Neural crest cell (in vitro differentiated cells): ENCODE measurements at regions not wholly inside any gene's neighbourhood (a gene's known extent, or its start where the extent isn't known, plus 50 kb on each side); places are given as distances from the start of the nearest gene placed in this dataset.

Experiments
- DNase-seq: peaks from one replicate; pipeline ENCODE4 v3.0.0; 2021; ENCODE audit warnings: low read depth, mixed read lengths, low spot score
- H3K27ac Mint-ChIP-seq: one replicate; pipeline ENCODE4 v1.8.0; 2021; ENCODE audit warnings: mild to moderate bottlenecking, mixed read lengths; ENCODE audit not compliant: unreplicated experiment
- H3K27me3 Mint-ChIP-seq: 2 replicates; pipeline ENCODE4 v1.8.0; 2021; ENCODE audit warnings: low read depth, mild to moderate bottlenecking, mixed read lengths
- H3K36me3 Mint-ChIP-seq: 2 replicates; pipeline ENCODE4 v1.8.0; 2021; ENCODE audit warnings: low read depth, mild to moderate bottlenecking, mixed read lengths
- H3K4me1 Mint-ChIP-seq: 2 replicates; pipeline ENCODE4 v1.8.0; 2021; ENCODE audit warnings: mixed read lengths
- H3K4me3 Mint-ChIP-seq: one replicate; pipeline ENCODE4 v1.8.0; 2021; ENCODE audit warnings: mild to moderate bottlenecking, mixed read lengths
- H3K9me3 Mint-ChIP-seq: 2 replicates; pipeline ENCODE4 v1.8.0; 2021; ENCODE audit warnings: mixed read lengths
- TF ChIP-seq, protein P1 (sequence below): fragments of 200-600 bp; sonication (generic); conservative IDR thresholded peaks from 2 replicates; pipeline ENCODE4 v1.5.0; 2021; ENCODE audit warnings: antibody characterized with exemption, mild to moderate bottlenecking

- Mint-ChIP-seq H3K27me3 (no peaks in the 10 kb centered on the region), H3K4me3 (no peak overlapping the region), H3K4me1 (peaks cover 6% of the 10 kb centered on the region), H3K9me3 (no peaks in the 10 kb centered on the region), H3K36me3 (no peaks in the 10 kb centered on the region), H3K27ac (no peak overlapping the region)
- TF ChIP-seq, protein P1, sequence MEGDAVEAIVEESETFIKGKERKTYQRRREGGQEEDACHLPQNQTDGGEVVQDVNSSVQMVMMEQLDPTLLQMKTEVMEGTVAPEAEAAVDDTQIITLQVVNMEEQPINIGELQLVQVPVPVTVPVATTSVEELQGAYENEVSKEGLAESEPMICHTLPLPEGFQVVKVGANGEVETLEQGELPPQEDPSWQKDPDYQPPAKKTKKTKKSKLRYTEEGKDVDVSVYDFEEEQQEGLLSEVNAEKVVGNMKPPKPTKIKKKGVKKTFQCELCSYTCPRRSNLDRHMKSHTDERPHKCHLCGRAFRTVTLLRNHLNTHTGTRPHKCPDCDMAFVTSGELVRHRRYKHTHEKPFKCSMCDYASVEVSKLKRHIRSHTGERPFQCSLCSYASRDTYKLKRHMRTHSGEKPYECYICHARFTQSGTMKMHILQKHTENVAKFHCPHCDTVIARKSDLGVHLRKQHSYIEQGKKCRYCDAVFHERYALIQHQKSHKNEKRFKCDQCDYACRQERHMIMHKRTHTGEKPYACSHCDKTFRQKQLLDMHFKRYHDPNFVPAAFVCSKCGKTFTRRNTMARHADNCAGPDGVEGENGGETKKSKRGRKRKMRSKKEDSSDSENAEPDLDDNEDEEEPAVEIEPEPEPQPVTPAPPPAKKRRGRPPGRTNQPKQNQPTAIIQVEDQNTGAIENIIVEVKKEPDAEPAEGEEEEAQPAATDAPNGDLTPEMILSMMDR, result no peak
- no peak for DNase-seq
Measured at GRCh38 chr13:70736622-70737317, 628.5 kb upstream of the KLHL1 start.

DNA sequence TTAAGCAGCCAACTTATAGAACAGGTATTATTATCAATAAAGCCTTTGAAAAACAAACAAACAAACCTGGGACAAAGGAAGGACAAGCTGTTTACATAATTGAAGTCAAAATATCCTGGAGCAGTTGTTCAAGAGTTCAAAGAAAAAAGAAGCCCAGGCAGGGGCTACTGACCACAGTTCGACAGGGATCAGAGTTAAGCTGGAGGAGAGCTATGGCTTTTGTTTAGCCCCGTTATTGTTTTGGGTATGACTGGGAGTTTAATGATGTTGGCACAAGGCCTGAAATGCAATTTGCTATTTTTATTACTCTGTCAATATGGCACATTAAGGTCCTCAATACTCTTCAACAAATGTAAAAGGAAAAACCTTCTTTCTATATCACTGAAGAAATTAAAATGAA lies 624.4 kb upstream of the KLHL1 start:
- DNase-seq, result no peak
- TF ChIP-seq, protein P1, result no peak
- no peaks in the 10 kb centered on the region for H3K36me3 Mint-ChIP-seq
- no peak overlapping the region for H3K4me3 Mint-ChIP-seq
- H3K9me3 Mint-ChIP-seq, result no peaks in the 10 kb centered on the region
- peaks cover 6% of the 10 kb centered on the region for H3K4me1 Mint-ChIP-seq
- no peaks in the 10 kb centered on the region for H3K27me3 Mint-ChIP-seq
- peak overlapping the region; percentile 43 for H3K27ac Mint-ChIP-seq

DNA sequence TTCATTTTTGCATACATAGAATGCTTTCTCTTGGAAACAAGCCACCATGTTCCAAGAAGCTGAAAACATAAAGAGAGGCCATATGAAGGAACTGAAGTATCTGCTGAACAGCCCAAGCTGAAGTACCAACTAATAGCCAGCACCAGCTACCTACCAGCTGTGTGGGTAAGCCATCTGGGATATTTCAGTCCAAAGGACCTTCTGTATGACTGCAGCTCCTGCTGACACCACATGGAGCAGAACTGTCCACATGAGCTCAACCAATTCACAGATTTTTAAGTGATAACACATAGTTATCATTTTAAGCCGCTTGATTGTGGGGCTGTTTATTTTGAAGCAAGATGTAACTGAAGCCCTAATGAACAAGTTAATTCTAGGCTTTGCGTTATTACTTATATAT lies 621.1 kb upstream of the KLHL1 start:
- no peak for DNase-seq
- Mint-ChIP-seq H3K27ac (no peak overlapping the region), H3K27me3 (no peaks in the 10 kb centered on the region), H3K9me3 (no peaks in the 10 kb centered on the region), H3K36me3 (no peaks in the 10 kb centered on the region), H3K4me1 (peaks cover 6% of the 10 kb centered on the region), H3K4me3 (no peak overlapping the region)
- TF ChIP-seq, protein P1, result no peak

GRCh38 chr13:70723732-70724131 lies 615.5 kb upstream of the KLHL1 start:
- no peaks in the 10 kb centered on the region for H3K4me1 Mint-ChIP-seq
- TF ChIP-seq, protein P1, result peak; percentile 54
- H3K27ac Mint-ChIP-seq, result no peak overlapping the region
- no peak for DNase-seq
- H3K9me3 Mint-ChIP-seq, result no peaks in the 10 kb centered on the region
- H3K4me3 Mint-ChIP-seq, result no peak overlapping the region
- no peaks in the 10 kb centered on the region for H3K36me3 Mint-ChIP-seq
- no peaks in the 10 kb centered on the region for H3K27me3 Mint-ChIP-seq

DNA sequence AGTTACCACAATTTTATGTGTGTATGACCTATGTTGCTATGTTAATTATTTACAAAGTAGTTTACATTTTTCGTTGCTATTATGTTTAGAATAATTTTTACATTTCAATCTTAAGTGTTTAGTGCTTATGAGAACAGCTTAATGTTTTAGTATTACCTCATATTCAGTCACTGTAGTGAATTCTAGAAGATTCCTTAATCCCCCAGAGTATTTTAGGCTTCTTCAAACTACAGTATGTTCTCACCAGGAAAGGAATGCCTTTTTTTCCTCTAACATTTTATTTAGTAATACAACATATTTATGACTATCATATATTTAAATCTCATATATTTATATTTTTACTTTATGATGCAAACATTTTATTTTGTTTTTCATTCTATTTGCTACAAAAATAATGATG lies 612.1 kb upstream of the KLHL1 start:
- no peak for DNase-seq
- Mint-ChIP-seq H3K27ac (no peak overlapping the region), H3K4me1 (no peaks in the 10 kb centered on the region), H3K9me3 (no peaks in the 10 kb centered on the region), H3K4me3 (no peak overlapping the region), H3K36me3 (peaks cover 3% of the 10 kb centered on the region), H3K27me3 (no peaks in the 10 kb centered on the region)
- TF ChIP-seq, protein P1, result no peak
